GM23338 (cell line): ENCODE measurements at regions not wholly inside any gene's neighbourhood (a gene's known extent, or its start where the extent isn't known, plus 50 kb on each side); places are given as distances from the start of the nearest gene placed in this dataset.

Source experiments
- ATAC-seq: fragments of 200-7000 bp; cut with Tn5 transposase; 3 replicates; pipeline ENCODE4 v1.9.1; 2020
- DNase-seq: peaks from one replicate; pipeline ENCODE4 v3.0.0-alpha.2; 2015; ENCODE audit warnings: low spot score
- H2AFZ ChIP-seq: fragments of 200-600 bp; sonication (generic); 2 replicates; pipeline ENCODE4 v1.8.0; 2016; ENCODE audit warnings: antibody characterized with exemption, mild to moderate bottlenecking, moderate library complexity
- H3F3A ChIP-seq: fragments of 200-600 bp; sonication (generic); replicated peaks from 2 replicates; pipeline ENCODE4 v1.8.0; 2017; ENCODE audit warnings: antibody characterized with exemption, mixed run types, low read depth
- H3K27ac ChIP-seq: fragments of 200-600 bp; sonication (generic); 2 replicates; pipeline ENCODE4 v1.6.1; 2016; ENCODE audit warnings: low read depth
- H3K27me3 ChIP-seq: fragments of 200-600 bp; sonication (generic); 2 replicates; pipeline ENCODE4 v1.8.0; 2016; ENCODE audit warnings: mild to moderate bottlenecking, mixed run types, moderate library complexity; ENCODE audit not compliant: insufficient read depth
- H3K36me3 ChIP-seq: fragments of 200-600 bp; sonication (generic); 2 replicates; pipeline ENCODE4 v1.8.0; 2016; ENCODE audit warnings: mild to moderate bottlenecking; ENCODE audit not compliant: insufficient read depth
- H3K4me1 ChIP-seq: fragments of 200-600 bp; sonication (generic); 2 replicates; pipeline ENCODE4 v1.8.0; 2016; ENCODE audit warnings: mild to moderate bottlenecking, moderate library complexity; ENCODE audit not compliant: insufficient read depth
- H3K4me2 ChIP-seq: fragments of 200-600 bp; sonication (generic); 2 replicates; pipeline ENCODE4 v1.7.1; 2017; ENCODE audit warnings: mixed run types
- H3K4me3 ChIP-seq: fragments of 200-600 bp; sonication (generic); 2 replicates; pipeline ENCODE4 v1.6.1; 2016; ENCODE audit warnings: mixed run types
- H3K79me2 ChIP-seq: fragments of 200-600 bp; sonication (generic); replicated peaks from 2 replicates; pipeline ENCODE4 v1.8.0; 2017; ENCODE audit warnings: mild to moderate bottlenecking; ENCODE audit not compliant: insufficient read depth
- H3K9me2 ChIP-seq: fragments of 200-600 bp; sonication (generic); 2 replicates; pipeline ENCODE4 v1.8.0; 2017; ENCODE audit not compliant: insufficient read depth
- H4K20me1 ChIP-seq: fragments of 200-600 bp; sonication (generic); replicated peaks from 2 replicates; pipeline ENCODE4 v1.8.0; 2017; ENCODE audit warnings: mild to moderate bottlenecking; ENCODE audit not compliant: insufficient read depth
- H3K27ac Mint-ChIP-seq: 2 replicates; pipeline ENCODE4 v1.8.0; 2020; ENCODE audit warnings: inconsistent platforms, mild to moderate bottlenecking, moderate library complexity, mixed read lengths
- H3K27me3 Mint-ChIP-seq: 3 replicates; pipeline ENCODE4 v1.8.0; 2022; ENCODE audit warnings: low read depth, mild to moderate bottlenecking, moderate library complexity, mixed read lengths, inconsistent platforms; ENCODE audit not compliant: insufficient read depth, poor library complexity
- H3K36me3 Mint-ChIP-seq: 3 replicates; pipeline ENCODE4 v1.8.0; 2021; ENCODE audit warnings: low read depth, mild to moderate bottlenecking, inconsistent platforms, moderate library complexity, mixed read lengths
- H3K4me1 Mint-ChIP-seq: 3 replicates; pipeline ENCODE4 v1.8.0; 2020; ENCODE audit warnings: mild to moderate bottlenecking, inconsistent platforms, mixed read lengths
- H3K4me3 Mint-ChIP-seq: 3 replicates; pipeline ENCODE4 v1.8.0; 2021; ENCODE audit warnings: moderate library complexity, mild to moderate bottlenecking, inconsistent platforms, mixed read lengths
- H3K9me3 Mint-ChIP-seq: 3 replicates; pipeline ENCODE4 v1.8.0; 2020; ENCODE audit warnings: moderate library complexity, mild to moderate bottlenecking, inconsistent platforms, mixed read lengths
- CREB1 ChIP-seq: fragments of 250-450 bp; sonication (Bioruptor Pico); IDR thresholded peaks from 2 replicates; pipeline ENCODE4 v1.5.0; 2020; ENCODE audit warnings: low read depth, mild to moderate bottlenecking, moderate library complexity
- CTCF ChIP-seq, 2 experiments: fragments of 200-600 bp in 1 of 2; sonication (generic) in 1 of 2; conservative IDR thresholded peaks; 2 replicates each; pipeline versions ENCODE4 v1.5.1 to v1.6.1; 2016 to 2017; ENCODE audit warnings: antibody characterized with exemption in 2 of 2, low read depth in 2 of 2, mild to moderate bottlenecking in 2 of 2, moderate library complexity in 1 of 2
- JUNB ChIP-seq: IDR thresholded peaks from one replicate; pipeline ENCODE4 v1.6.1; 2016; ENCODE audit warnings: antibody characterized with exemption; ENCODE audit not compliant: unreplicated experiment
- REST ChIP-seq: IDR thresholded peaks from one replicate; pipeline ENCODE4 v1.6.1; 2018; ENCODE audit warnings: antibody characterized with exemption; ENCODE audit not compliant: unreplicated experiment
- STAT1 ChIP-seq: IDR thresholded peaks from one replicate; pipeline ENCODE4 v1.6.1; 2016; ENCODE audit warnings: antibody characterized with exemption; ENCODE audit not compliant: unreplicated experiment
- ZNF114 ChIP-seq: fragments of 250-450 bp; sonication (Bioruptor Pico); IDR thresholded peaks from 2 replicates; pipeline ENCODE4 v1.5.0; 2020; ENCODE audit warnings: mild to moderate bottlenecking, moderate library complexity
- ZNF462 ChIP-seq: fragments of 250-450 bp; sonication (Bioruptor Pico); IDR thresholded peaks from 2 replicates; pipeline ENCODE4 v1.5.0; 2020; ENCODE audit warnings: mild to moderate bottlenecking, moderate library complexity

- no peak for DNase-seq
- Mint-ChIP-seq H3K9me3 (no peaks in the 10 kb centered on the region), H3K27me3 (peaks cover 3% of the 10 kb centered on the region), H3K36me3 (no peaks in the 10 kb centered on the region), H3K4me3 (no peak overlapping the region), H3K27ac (no peak overlapping the region), H3K4me1 (no peaks in the 10 kb centered on the region)
- Histone ChIP-seq H3F3A (no peaks in the 10 kb centered on the region), H3K4me1 (no peaks in the 10 kb centered on the region), H3K36me3 (no peaks in the 10 kb centered on the region), H3K9me2 (peaks cover 2% of the 10 kb centered on the region; the same call in 1 of the 2 replicates), H2AFZ (no peak overlapping the region), H3K4me3 (no peak overlapping the region), H3K27ac (no peak overlapping the region), H3K4me2 (no peak overlapping the region), H4K20me1 (no peaks in the 10 kb centered on the region), H3K79me2 (no peaks in the 10 kb centered on the region), H3K27me3 (no peaks in the 10 kb centered on the region)
- TF ChIP-seq ZNF462 (CRISPR knock-in tag) (no peak), REST (no peak), JUNB (no peak), CTCF (conservative IDR thresholded peaks at IDR 0.05; ENCODE audit: low read depth in 2 of 2) (no peak), ZNF114 (CRISPR knock-in tag) (no peak), CREB1 (CRISPR knock-in tag) (no peak), STAT1 (no peak)
- no peak for ATAC-seq
Observed at GRCh38 chr2:191614759-191615158, 63.2 kb upstream of the NABP1 start.
